ENCODE measurements at regions not wholly inside any gene's neighbourhood (a gene's known extent, or its start where the extent isn't known, plus 50 kb on each side); places are given as distances from the start of the nearest gene placed in this dataset.
"Not testable (repeated sequence)": the region's sequence is repeated elsewhere in the genome, so short reads cannot be mapped to it uniquely, and the experiment has no call there.

DNA sequence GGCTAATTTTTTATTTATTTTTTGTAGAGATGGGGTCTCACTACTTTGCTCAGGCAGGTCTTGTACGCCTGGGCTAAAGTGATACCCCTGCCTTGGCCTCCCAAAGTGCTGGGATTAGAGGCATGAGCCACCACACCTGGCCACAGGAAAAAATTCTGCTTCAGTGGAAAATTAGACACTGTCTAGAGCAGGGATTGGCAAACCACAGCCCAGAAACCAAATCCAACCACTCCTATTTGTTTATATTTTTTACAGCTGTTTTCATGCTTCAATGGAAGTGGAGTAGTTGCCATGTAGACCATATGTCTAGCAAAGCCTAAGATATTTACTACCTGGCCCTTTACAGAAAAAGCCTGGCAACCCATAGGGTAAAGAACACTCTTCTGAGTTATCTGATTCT, 123.7 kb upstream of the MRI1 start:
- no peak for TF ChIP-seq CTCF (IDR thresholded peaks at IDR 0.05)
- Mint-ChIP-seq H3K4me3 (no peak overlapping the region), H3K27ac (no peak overlapping the region), H3K4me1 (no peaks in the 10 kb centered on the region), H3K9me3 (peaks cover 42% of the 10 kb centered on the region), H3K27me3 (ENCODE audit: low read depth, poor library complexity) (peaks cover 38% of the 10 kb centered on the region), H3K36me3 (ENCODE audit: low read depth) (peaks cover 7% of the 10 kb centered on the region)
- DNase-seq = no peak

DNA sequence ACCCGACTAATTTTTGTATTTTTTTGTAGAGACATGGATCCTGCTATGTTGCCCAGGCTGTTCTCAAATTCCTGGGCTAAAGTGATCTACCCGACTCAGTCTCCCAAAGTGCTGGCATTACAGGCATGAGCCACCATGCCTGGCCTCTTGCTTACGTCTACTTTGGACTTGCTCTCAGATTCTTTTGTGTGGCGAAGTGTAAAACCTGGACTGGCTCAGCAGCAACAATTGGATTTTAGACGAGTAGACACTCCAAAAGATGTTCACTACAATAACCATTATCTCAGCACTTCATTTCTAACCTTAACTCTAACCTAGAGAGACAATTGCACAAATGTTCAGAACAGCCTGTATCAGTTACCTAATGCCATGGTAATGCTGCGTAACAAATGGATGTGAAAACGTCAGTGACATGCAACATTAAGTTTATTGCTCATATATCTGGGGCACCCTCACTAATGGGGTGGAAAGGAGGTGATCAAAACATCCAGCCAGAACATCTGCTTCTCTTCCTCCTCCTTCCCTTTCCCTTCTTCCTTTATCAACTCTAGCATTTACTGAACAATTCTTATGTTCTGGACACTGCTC, 124.9 kb upstream of the MRI1 start:
- peaks cover 33% of the 10 kb centered on the region for H3K27me3 Mint-ChIP-seq (ENCODE audit: low read depth, poor library complexity)
- H3K27ac Mint-ChIP-seq = no peak overlapping the region
- peaks cover 45% of the 10 kb centered on the region for H3K9me3 Mint-ChIP-seq
- peaks cover 7% of the 10 kb centered on the region for H3K36me3 Mint-ChIP-seq (ENCODE audit: low read depth)
- H3K4me1 Mint-ChIP-seq = peaks cover 4% of the 10 kb centered on the region
- no peak for TF ChIP-seq CTCF (IDR thresholded peaks at IDR 0.05)
- DNase-seq = no peak
- no peak overlapping the region for H3K4me3 Mint-ChIP-seq

GRCh38 chr19:13637664-13638063, 126.7 kb upstream of the MRI1 start:
- no peak for DNase-seq
- no peak overlapping the region for H3K4me3 Mint-ChIP-seq
- peaks cover 7% of the 10 kb centered on the region for H3K36me3 Mint-ChIP-seq (ENCODE audit: low read depth)
- no peak for TF ChIP-seq CTCF (IDR thresholded peaks at IDR 0.05)
- peaks cover 33% of the 10 kb centered on the region for H3K27me3 Mint-ChIP-seq (ENCODE audit: low read depth, poor library complexity)
- H3K9me3 Mint-ChIP-seq = peaks cover 44% of the 10 kb centered on the region
- no peak overlapping the region for H3K27ac Mint-ChIP-seq
- peaks cover 18% of the 10 kb centered on the region for H3K4me1 Mint-ChIP-seq

DNA sequence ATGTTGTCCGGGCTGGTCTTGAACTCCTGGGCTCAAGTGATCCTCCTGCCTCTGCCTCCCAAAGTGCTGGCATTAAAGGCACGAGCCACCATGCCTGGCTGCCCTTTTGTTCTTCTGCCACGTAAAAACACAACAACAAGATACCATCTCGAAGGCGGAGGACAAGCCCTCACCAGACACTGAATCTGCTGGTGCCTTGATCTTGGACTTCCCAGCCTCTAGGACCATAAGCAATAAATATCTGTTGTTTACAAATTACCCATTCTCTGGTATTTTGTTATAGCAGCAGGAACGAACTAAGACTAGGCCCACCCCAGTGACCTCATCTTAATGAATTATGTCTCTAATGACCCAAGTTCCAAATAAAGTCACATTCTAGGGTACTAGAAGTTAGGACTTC, 128.4 kb upstream of the CACNA1A start:
- no peak overlapping the region for H3K4me3 Mint-ChIP-seq
- H3K36me3 Mint-ChIP-seq (ENCODE audit: low read depth) = peaks cover 5% of the 10 kb centered on the region
- TF ChIP-seq CTCF (IDR thresholded peaks at IDR 0.05) = no peak
- peaks cover 25% of the 10 kb centered on the region for H3K27me3 Mint-ChIP-seq (ENCODE audit: low read depth, poor library complexity)
- peaks cover 38% of the 10 kb centered on the region for H3K9me3 Mint-ChIP-seq
- peaks cover 22% of the 10 kb centered on the region for H3K4me1 Mint-ChIP-seq
- H3K27ac Mint-ChIP-seq = no peak overlapping the region
- DNase-seq = no peak

DNA sequence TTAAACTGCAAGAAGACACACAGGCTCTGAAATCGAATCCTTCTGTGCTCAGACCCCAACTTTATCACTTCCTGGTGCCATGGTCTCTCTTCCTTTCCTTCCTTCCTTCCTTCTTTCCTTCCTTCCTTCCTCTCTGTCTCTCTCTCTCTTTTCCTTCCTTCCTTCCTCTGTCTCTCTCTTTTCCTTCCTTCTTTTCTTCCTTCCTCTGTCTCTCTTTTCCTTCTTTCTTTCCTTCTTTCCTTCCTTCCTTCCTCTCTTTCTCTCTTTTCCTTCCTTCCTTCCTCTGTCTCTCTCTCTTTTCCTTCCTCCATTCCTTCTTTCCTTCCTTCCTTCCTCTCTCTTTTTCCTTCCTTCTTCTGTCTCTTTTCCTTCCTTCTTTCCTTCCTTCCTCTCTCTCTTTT, 127.2 kb upstream of the CACNA1A start:
- Mint-ChIP-seq H3K4me3 (no peak overlapping the region), H3K4me1 (peaks cover 22% of the 10 kb centered on the region), H3K27me3 (ENCODE audit: low read depth, poor library complexity) (peaks cover 16% of the 10 kb centered on the region), H3K36me3 (ENCODE audit: low read depth) (no peaks in the 10 kb centered on the region), H3K27ac (peak overlapping the region; percentile 10), H3K9me3 (peaks cover 30% of the 10 kb centered on the region)
- no peak for DNase-seq
- no peak for TF ChIP-seq CTCF (IDR thresholded peaks at IDR 0.05)

GRCh38 chr19:13633109-13633508, 126.8 kb upstream of the CACNA1A start:
- Mint-ChIP-seq H3K27ac (peak overlapping the region; percentile 74), H3K27me3 (ENCODE audit: low read depth, poor library complexity) (peaks cover 16% of the 10 kb centered on the region), H3K4me1 (peaks cover 22% of the 10 kb centered on the region), H3K36me3 (ENCODE audit: low read depth) (no peaks in the 10 kb centered on the region), H3K9me3 (peaks cover 30% of the 10 kb centered on the region), H3K4me3 (no peak overlapping the region)
- no peak for TF ChIP-seq CTCF (IDR thresholded peaks at IDR 0.05)
- DNase-seq = peak; percentile 41

GRCh38 chr19:13632164-13632563, 125.9 kb upstream of the CACNA1A start:
- H3K27ac Mint-ChIP-seq = not testable (repeated sequence)

More at GRCh38 chr19:13632164-13632563, 125.9 kb upstream of the CACNA1A start:
- DNase-seq; H3K36me3 Mint-ChIP-seq (ENCODE audit: low read depth); H3K4me3 Mint-ChIP-seq: not testable (repeated sequence)
- peaks cover 16% of the 10 kb centered on the region for H3K27me3 Mint-ChIP-seq (ENCODE audit: low read depth, poor library complexity)
- H3K4me1 Mint-ChIP-seq = peaks cover 22% of the 10 kb centered on the region
- H3K9me3 Mint-ChIP-seq = peaks cover 21% of the 10 kb centered on the region

All from nephron progenitor cell (in vitro differentiated cells).